ENCODE measurements at regions not wholly inside any gene's neighbourhood (a gene's known extent, or its start where the extent isn't known, plus 50 kb on each side); places are given as distances from the start of the nearest gene placed in this dataset.

GRCh38 chr1:244137725-244138124, 86.6 kb downstream of the ZBTB18 start:
- Histone ChIP-seq H3K27me3 (no peaks in the 10 kb centered on the region), H3K4me1 (no peaks in the 10 kb centered on the region), H3K27ac (peak overlapping the region; percentile 36), H3K4me3 (no peak overlapping the region), H3K9me3 (no peaks in the 10 kb centered on the region), H3K36me3 (no peaks in the 10 kb centered on the region)
- DNase-seq = no peak
- intact Hi-C loops (cut with DNase I) = no loop called here
- no peak for ATAC-seq
- TF ChIP-seq CTCF (IDR thresholded peaks at IDR 0.05) = no peak

GRCh38 chr1:244138399-244138798, 87.3 kb downstream of the ZBTB18 start:
- no peak for DNase-seq
- no peak for TF ChIP-seq CTCF (IDR thresholded peaks at IDR 0.05)

GRCh38 chr1:244139655-244140054, 88.6 kb downstream of the ZBTB18 start:
- Histone ChIP-seq H3K4me3 (no peak overlapping the region), H3K9me3 (no peaks in the 10 kb centered on the region), H3K4me1 (no peaks in the 10 kb centered on the region), H3K27me3 (no peaks in the 10 kb centered on the region), H3K27ac (no peak overlapping the region), H3K36me3 (no peaks in the 10 kb centered on the region)
- ATAC-seq = no peak
- intact Hi-C loops (cut with DNase I) = no loop called here
- no peak for TF ChIP-seq CTCF (IDR thresholded peaks at IDR 0.05)
- no peak for DNase-seq

More at GRCh38 chr1:244138399-244138798, 87.3 kb downstream of the ZBTB18 start:
- Histone ChIP-seq H3K4me3 (no peak overlapping the region), H3K27me3 (no peaks in the 10 kb centered on the region), H3K36me3 (no peaks in the 10 kb centered on the region), H3K27ac (peak overlapping the region; percentile 36), H3K9me3 (no peaks in the 10 kb centered on the region), H3K4me1 (no peaks in the 10 kb centered on the region)
- no peak for ATAC-seq
- intact Hi-C loops (cut with DNase I) = no loop called here

GRCh38 chr1:244140420-244140819, 89.3 kb downstream of the ZBTB18 start:
- no peak overlapping the region for H3K27ac ChIP-seq
- no peak for ATAC-seq
- no peak overlapping the region for H3K4me3 ChIP-seq
- no peaks in the 10 kb centered on the region for H3K9me3 ChIP-seq
- no peak for TF ChIP-seq CTCF (IDR thresholded peaks at IDR 0.05)
- intact Hi-C loops (cut with DNase I) = no loop called here
- no peaks in the 10 kb centered on the region for H3K27me3 ChIP-seq
- no peak for DNase-seq
- no peaks in the 10 kb centered on the region for H3K36me3 ChIP-seq
- H3K4me1 ChIP-seq = no peaks in the 10 kb centered on the region

- no peaks in the 10 kb centered on the region for H3K27me3 ChIP-seq
- intact Hi-C loops (cut with DNase I) = no loop called here
- DNase-seq (no peak), ATAC-seq (no peak)
- no peak for TF ChIP-seq CTCF (IDR thresholded peaks at IDR 0.05)
- H3K36me3 ChIP-seq = no peaks in the 10 kb centered on the region
- H3K27ac ChIP-seq = no peak overlapping the region
- H3K4me1 ChIP-seq = no peaks in the 10 kb centered on the region
- no peak overlapping the region for H3K4me3 ChIP-seq
- no peaks in the 10 kb centered on the region for H3K9me3 ChIP-seq
Measured at GRCh38 chr1:244144053-244144452, 93.0 kb downstream of the ZBTB18 start.

- H3K27me3 ChIP-seq = no peaks in the 10 kb centered on the region
- intact Hi-C loops (cut with DNase I) = no loop called here
- ATAC-seq (no peak), DNase-seq (no peak)
- no peaks in the 10 kb centered on the region for H3K4me1 ChIP-seq
- no peaks in the 10 kb centered on the region for H3K9me3 ChIP-seq
- no peak for TF ChIP-seq CTCF (IDR thresholded peaks at IDR 0.05)
- no peak overlapping the region for H3K27ac ChIP-seq
- H3K4me3 ChIP-seq = no peak overlapping the region
- no peaks in the 10 kb centered on the region for H3K36me3 ChIP-seq
Measured at GRCh38 chr1:244150071-244150470, 99.0 kb downstream of the ZBTB18 start.

All from upper lobe of right lung (tissue), 1 donor.